T-cell (primary cell): ENCODE measurements at regions not wholly inside any gene's neighbourhood (a gene's known extent, or its start where the extent isn't known, plus 50 kb on each side); places are given as distances from the start of the nearest gene placed in this dataset.
A peak's percentile ranks its signal among the peaks of the same experiment; 100 is the strongest.

Experiments used
- ATAC-seq, 4 experiments: fragments of 200-7000 bp in 3 of 4; fragments of 150-1000 bp in 1 of 4; cut with Tn5 transposase; replicated peaks in 1 of 4; 1 replicate in 3 of 4; 2 replicates in 1 of 4; pipeline ENCODE4 v1.10.0; 2021; ENCODE audit warnings: moderate library complexity in 3 of 4, mild to moderate bottlenecking in 2 of 4, moderate number of reproducible peaks in 1 of 4
- CTCF ChIA-PET, 2 donors: fragments of 300-600 bp; sonication (Branson Sonifier 250); formaldehyde crosslinking; loops; one replicate each; lab custom pipeline; 2022; ENCODE audit warnings: antibody characterized with exemption in 2 of 2; lab: Charles Lee
- POLR2A ChIA-PET, 2 donors: fragments of 300-600 bp; sonication (Branson Sonifier 250); formaldehyde crosslinking; loops; one replicate each; lab custom pipeline; 2022; ENCODE audit warnings: antibody characterized with exemption in 2 of 2; lab: Charles Lee
- DNase-seq, 35 experiments: peaks; one replicate each; pipeline versions ENCODE4 v3.0.0 to v3.0.0-alpha.2; 2013 to 2023
- H3K27ac ChIP-seq: one replicate; pipeline ENCODE4 v1.5.1; 2013; ENCODE audit warnings: low read length
- H3K27me3 ChIP-seq, 2 experiments: replicated peaks in 1 of 2; 1 replicate in 1 of 2; 2 replicates in 1 of 2; pipeline versions ENCODE4 v1.6.1 to v1.7.0; 2013; ENCODE audit warnings: low read length in 1 of 2, mixed read lengths in 1 of 2; ENCODE audit not compliant: control insufficient read depth in 2 of 2, insufficient read depth in 2 of 2; ENCODE audit errors: extremely low read depth in 1 of 2
- H3K36me3 ChIP-seq, 2 donors: 1 replicate in 1 of 2; 2 replicates in 1 of 2; pipeline versions ENCODE4 v1.6.1 to v1.7.0; 2013; ENCODE audit warnings: low read length in 1 of 2; ENCODE audit not compliant: control insufficient read depth in 2 of 2, insufficient read depth in 1 of 2; ENCODE audit errors: extremely low read depth in 1 of 2
- H3K4me1 ChIP-seq, 2 experiments: 1 replicate in 1 of 2; 2 replicates in 1 of 2; pipeline versions ENCODE4 v1.6.1 to v1.7.0; 2013; ENCODE audit warnings: low read length in 2 of 2, mixed read lengths in 1 of 2; ENCODE audit not compliant: insufficient read depth in 2 of 2, control insufficient read depth in 1 of 2; ENCODE audit errors: extremely low read depth in 1 of 2
- H3K4me3 ChIP-seq, 2 donors: 1 replicate in 1 of 2; 2 replicates in 1 of 2; pipeline versions ENCODE4 v1.5.1 to v1.7.0; 2013; ENCODE audit warnings: mild to moderate bottlenecking in 2 of 2, low read length in 1 of 2, moderate library complexity in 1 of 2; ENCODE audit not compliant: control insufficient read depth in 1 of 2; ENCODE audit errors: extremely low read depth in 1 of 2
- H3K9me3 ChIP-seq: 2 replicates; pipeline ENCODE4 v1.7.0; 2013
- H3K27ac Mint-ChIP-seq, 2 donors: one replicate each; pipeline ENCODE4 v1.8.0; 2020 to 2021; ENCODE audit warnings: mild to moderate bottlenecking in 2 of 2, mixed read lengths in 2 of 2
- H3K27me3 Mint-ChIP-seq, 2 donors: one replicate each; pipeline ENCODE4 v1.8.0; 2021 to 2022; ENCODE audit warnings: mixed read lengths in 2 of 2
- H3K36me3 Mint-ChIP-seq: one replicate; pipeline ENCODE4 v1.8.0; 2021; ENCODE audit warnings: mixed read lengths
- H3K4me1 Mint-ChIP-seq, 3 donors: one replicate each; pipeline ENCODE4 v1.8.0; 2020 to 2022; ENCODE audit warnings: mixed read lengths in 3 of 3, mild to moderate bottlenecking in 1 of 3
- H3K4me3 Mint-ChIP-seq, 3 donors: one replicate each; pipeline ENCODE4 v1.8.0; 2020 to 2022; ENCODE audit warnings: mild to moderate bottlenecking in 3 of 3, mixed read lengths in 3 of 3, moderate library complexity in 3 of 3
- H3K9me3 Mint-ChIP-seq, 3 donors: one replicate each; pipeline ENCODE4 v1.8.0; 2020 to 2022; ENCODE audit warnings: mixed read lengths in 3 of 3
- WGBS: methylation state at CpG from one replicate; pipeline ENCODE4 v1.1.5; 2013; ENCODE audit warnings: missing lambda C conversion rate; ENCODE audit not compliant: insufficient coverage; 5-methylcytosine and 5-hydroxymethylcytosine counted together

- Histone ChIP-seq H3K36me3 (no peaks in the 10 kb centered on the region), H3K27me3 (no peaks in the 10 kb centered on the region), H3K27ac (no peak overlapping the region), H3K4me1 (no peaks in the 10 kb centered on the region), H3K4me3 (no peak overlapping the region), H3K9me3 (no peaks in the 10 kb centered on the region)
- Mint-ChIP-seq H3K36me3 (no peaks in the 10 kb centered on the region), H3K27ac (no peak overlapping the region), H3K4me1 (peaks cover 0 to 5% (median 2%) of the 10 kb centered on the region in 3 donors), H3K9me3 (no peaks in the 10 kb centered on the region), H3K4me3 (no peak overlapping the region), H3K27me3 (peaks cover 12 to 18% of the 10 kb centered on the region in 2 donors)
- POLR2A ChIA-PET = interaction anchor here in 1 of 2 donors (0.7 kb wide), 1 partner anchor 16 kb away, joined by 4 read pairs; no protein-coding TSS in a partner anchor
- CTCF ChIA-PET = interaction anchor here (0.7 to 1.5 kb wide), 5 partner anchors 24 to 1892 kb away, joined by 4 to 8 read pairs (median 5); no protein-coding TSS in a partner anchor
- 11% methylated on average over 6 of the region's 6 CpGs for WGBS
- peak in 5 of 35 experiments; percentile 2 to 41 (median 19) for DNase-seq
- peak in 1 of 4 experiments; percentile 42 for ATAC-seq
Observed at GRCh38 chr10:25725917-25726716, 207.9 kb upstream of the MYO3A start.

- Histone ChIP-seq H3K4me3 (no peak overlapping the region), H3K27ac (no peak overlapping the region), H3K9me3 (no peaks in the 10 kb centered on the region), H3K27me3 (no peaks in the 10 kb centered on the region), H3K4me1 (no peaks in the 10 kb centered on the region), H3K36me3 (no peaks in the 10 kb centered on the region)
- H3K9me3 Mint-ChIP-seq = peaks cover 0 to 4% (median 0%) of the 10 kb centered on the region in 3 donors
- WGBS = 96% methylated on average over 4 of the region's 4 CpGs
- DNase-seq = no peak
- no peaks in the 10 kb centered on the region for H3K4me1 Mint-ChIP-seq
- peaks cover 0 to 10% of the 10 kb centered on the region in 2 donors for H3K27me3 Mint-ChIP-seq
- ChIA-PET POLR2A (no interaction called here), CTCF (no interaction called here)
- no peak overlapping the region for H3K4me3 Mint-ChIP-seq
- H3K36me3 Mint-ChIP-seq = no peaks in the 10 kb centered on the region
- H3K27ac Mint-ChIP-seq = no peak overlapping the region
- no peak for ATAC-seq
Observed at GRCh38 chr10:25738776-25739175, 195.3 kb upstream of the MYO3A start.

DNA sequence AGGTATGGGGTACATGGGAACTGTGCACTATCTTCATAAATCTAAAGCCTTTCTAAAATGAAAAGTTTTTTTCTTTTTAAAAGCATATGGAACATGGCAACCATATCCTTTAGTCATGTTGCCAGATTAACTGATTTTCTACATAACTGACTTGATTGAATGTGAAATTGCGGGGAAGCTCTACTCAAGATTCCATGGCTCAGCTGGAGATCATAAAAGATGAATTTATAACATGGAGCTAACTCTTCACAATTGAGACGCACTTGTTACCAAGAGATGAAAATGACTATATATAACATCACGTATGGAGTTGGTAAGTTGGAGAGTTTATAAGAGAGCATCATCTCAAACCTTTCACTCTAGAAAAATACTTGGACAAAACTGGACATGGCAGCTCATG, 190.2 kb upstream of the MYO3A start:
- no peaks in the 10 kb centered on the region for H3K9me3 ChIP-seq
- no peak for DNase-seq
- Mint-ChIP-seq H3K27ac (no peak overlapping the region), H3K27me3 (no peaks in the 10 kb centered on the region), H3K4me3 (no peak overlapping the region), H3K4me1 (no peaks in the 10 kb centered on the region), H3K36me3 (no peaks in the 10 kb centered on the region), H3K9me3 (peaks cover 0 to 3% (median 0%) of the 10 kb centered on the region in 3 donors)
- H3K27me3 ChIP-seq = no peaks in the 10 kb centered on the region
- ChIA-PET CTCF (no interaction called here), POLR2A (interaction anchor here in 1 of 2 donors (0.7 kb wide), 1 partner anchor 11 kb away, joined by 4 read pairs; no protein-coding TSS in a partner anchor)
- no peak overlapping the region for H3K27ac ChIP-seq
- no peak overlapping the region for H3K4me3 ChIP-seq
- ATAC-seq = no peak
- H3K36me3 ChIP-seq = no peaks in the 10 kb centered on the region
- WGBS = 67% methylated on average over 1 of the region's 3 CpGs
- no peaks in the 10 kb centered on the region for H3K4me1 ChIP-seq

- POLR2A ChIA-PET = interaction anchor here in 1 of 2 donors (0.7 kb wide), 1 partner anchor 10 kb away, joined by 4 read pairs; no protein-coding TSS in a partner anchor
- no peak for ATAC-seq
Observed at GRCh38 chr10:25744574-25744973, 189.5 kb upstream of the MYO3A start.

GRCh38 chr10:25745976-25746375, 188.1 kb upstream of the MYO3A start:
- Histone ChIP-seq H3K9me3 (no peaks in the 10 kb centered on the region), H3K4me3 (no peak overlapping the region), H3K36me3 (no peaks in the 10 kb centered on the region), H3K27ac (no peak overlapping the region), H3K4me1 (no peaks in the 10 kb centered on the region), H3K27me3 (no peaks in the 10 kb centered on the region)
- Mint-ChIP-seq H3K4me1 (no peaks in the 10 kb centered on the region), H3K4me3 (no peak overlapping the region), H3K9me3 (peaks cover 0 to 3% (median 0%) of the 10 kb centered on the region in 3 donors), H3K27ac (no peak overlapping the region), H3K36me3 (no peaks in the 10 kb centered on the region), H3K27me3 (no peaks in the 10 kb centered on the region)
- POLR2A ChIA-PET = no interaction called here
- no peak for DNase-seq
- WGBS = no CpG with 5 or more reads among the region's 3 CpGs
- no peak for ATAC-seq
- CTCF ChIA-PET = no interaction called here

More at GRCh38 chr10:25744574-25744973, 189.5 kb upstream of the MYO3A start:
- no peaks in the 10 kb centered on the region for H3K36me3 Mint-ChIP-seq
- no peak overlapping the region for H3K27ac Mint-ChIP-seq
- no peaks in the 10 kb centered on the region for H3K4me1 Mint-ChIP-seq
- H3K27me3 Mint-ChIP-seq = no peaks in the 10 kb centered on the region
- Histone ChIP-seq H3K4me3 (no peak overlapping the region), H3K4me1 (no peaks in the 10 kb centered on the region), H3K36me3 (no peaks in the 10 kb centered on the region), H3K27ac (no peak overlapping the region), H3K9me3 (no peaks in the 10 kb centered on the region), H3K27me3 (no peaks in the 10 kb centered on the region)
- CTCF ChIA-PET = no interaction called here
- no peak for DNase-seq
- no peak overlapping the region for H3K4me3 Mint-ChIP-seq
- H3K9me3 Mint-ChIP-seq = peaks cover 0 to 3% (median 0%) of the 10 kb centered on the region in 3 donors

DNA sequence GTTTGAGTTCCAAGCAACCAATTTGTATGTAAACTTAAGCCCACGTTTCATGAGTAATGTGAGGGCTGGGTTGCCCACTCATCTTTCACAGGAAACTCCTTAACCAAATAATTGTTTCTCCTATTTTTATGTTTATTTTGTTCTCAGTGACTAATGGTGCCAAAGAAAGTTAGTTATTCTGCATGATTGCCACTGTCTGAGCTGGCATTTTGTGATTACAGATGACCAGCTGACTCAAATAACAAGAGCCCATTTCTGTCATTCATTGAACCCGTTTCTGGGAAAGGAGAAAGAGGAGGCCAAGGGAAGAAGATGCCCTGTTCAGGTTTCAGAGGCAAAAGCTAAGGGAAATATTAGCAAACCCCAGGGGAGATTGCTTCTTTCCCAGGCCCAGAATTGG, 186.9 kb upstream of the MYO3A start:
- H3K4me1 ChIP-seq = no peaks in the 10 kb centered on the region
- H3K9me3 Mint-ChIP-seq = peaks cover 0 to 3% (median 0%) of the 10 kb centered on the region in 3 donors
- ChIA-PET POLR2A (no interaction called here), CTCF (no interaction called here)
- no peak overlapping the region for H3K27ac Mint-ChIP-seq
- H3K4me3 Mint-ChIP-seq = no peak overlapping the region
- no peaks in the 10 kb centered on the region for H3K36me3 ChIP-seq
- no peak overlapping the region for H3K4me3 ChIP-seq
- H3K36me3 Mint-ChIP-seq = no peaks in the 10 kb centered on the region
- no peaks in the 10 kb centered on the region for H3K4me1 Mint-ChIP-seq
- WGBS = 57% methylated on average over 1 of the region's 2 CpGs
- no peaks in the 10 kb centered on the region for H3K9me3 ChIP-seq
- ATAC-seq (no peak), DNase-seq (no peak)
- no peaks in the 10 kb centered on the region for H3K27me3 ChIP-seq
- no peaks in the 10 kb centered on the region for H3K27me3 Mint-ChIP-seq
- H3K27ac ChIP-seq = no peak overlapping the region
